Mucosa of descending colon (tissue), 3 donors: ENCODE measurements at regions not wholly inside any gene's neighbourhood (a gene's known extent, or its start where the extent isn't known, plus 50 kb on each side); places are given as distances from the start of the nearest gene placed in this dataset.
"Not testable (repeated sequence)": the region's sequence is repeated elsewhere in the genome, so short reads cannot be mapped to it uniquely, and the experiment has no call there.

ENCODE experiments used
- ATAC-seq: fragments of 200-7000 bp; cut with Tn5 transposase; one replicate; pipeline ENCODE4 v1.9.1; 2020; ENCODE audit warnings: mild to moderate bottlenecking, moderate library complexity
- DNase-seq, 3 donors: peaks; one replicate each; pipeline ENCODE4 v3.0.0-alpha.2; 2020
- H3K36me3 ChIP-seq: fragments of 200-600 bp; one replicate; pipeline ENCODE4 v1.8.0; 2021; ENCODE audit warnings: low read depth, mild to moderate bottlenecking
- H3K4me1 ChIP-seq: fragments of 200-600 bp; one replicate; pipeline ENCODE4 v1.8.0; 2021; ENCODE audit warnings: low read depth, mild to moderate bottlenecking
- H3K4me3 ChIP-seq: fragments of 200-600 bp; one replicate; pipeline ENCODE4 v1.8.0; 2021; ENCODE audit warnings: mild to moderate bottlenecking
- H3K9me3 ChIP-seq: fragments of 200-600 bp; one replicate; pipeline ENCODE4 v1.8.0; 2021; ENCODE audit warnings: mild to moderate bottlenecking
- intact Hi-C, 2 donors: fragments of 100-400 bp; cut with DNase I in 1 of 2; cut with micrococcal nuclease in 1 of 2; formaldehyde crosslinking; loops; one replicate each; pipeline versions ENCODE4 v1.11.0 to v1.11.1; 2022; cut with DNase I, micrococcal nuclease
- TF ChIP-seq, protein P1 (sequence below): fragments of 200-600 bp; IDR thresholded peaks from one replicate; pipeline ENCODE4 v1.8.0; 2022; ENCODE audit warnings: antibody characterized with exemption, mild to moderate bottlenecking
- donor health status: DM: no; HTN: no; CAD: no; lungs with moderate emphysema.
- donor health status: DM: no; HTN: no; CAD: no.
- donor health status: DM: no; HTN: yes; CAD: no.

DNA sequence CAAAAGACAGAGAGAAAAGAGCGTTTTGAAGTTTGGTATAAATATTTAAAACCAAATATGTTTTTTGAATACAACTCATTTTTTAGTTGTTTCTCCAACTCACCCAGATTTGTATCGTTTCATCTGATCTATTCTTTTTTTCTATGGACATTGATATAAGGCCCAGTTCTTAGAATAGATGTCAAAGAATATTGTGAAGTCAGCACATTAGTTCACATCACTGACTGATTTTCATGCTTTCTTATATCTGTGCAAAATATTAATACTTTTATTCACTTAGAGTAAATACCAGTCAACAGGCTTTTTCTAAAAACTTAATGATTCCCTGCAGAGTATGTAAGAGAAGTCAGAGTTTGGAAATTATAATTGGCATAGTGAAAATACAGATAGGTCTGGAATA is 254.4 kb upstream of the PTPRD start:
- Histone ChIP-seq H3K9me3 (peaks cover 22% of the 10 kb centered on the region), H3K4me3 (no peak overlapping the region), H3K36me3 (no peaks in the 10 kb centered on the region), H3K4me1 (no peaks in the 10 kb centered on the region)
- intact Hi-C loops = no loop called here
- TF ChIP-seq, protein P1, sequence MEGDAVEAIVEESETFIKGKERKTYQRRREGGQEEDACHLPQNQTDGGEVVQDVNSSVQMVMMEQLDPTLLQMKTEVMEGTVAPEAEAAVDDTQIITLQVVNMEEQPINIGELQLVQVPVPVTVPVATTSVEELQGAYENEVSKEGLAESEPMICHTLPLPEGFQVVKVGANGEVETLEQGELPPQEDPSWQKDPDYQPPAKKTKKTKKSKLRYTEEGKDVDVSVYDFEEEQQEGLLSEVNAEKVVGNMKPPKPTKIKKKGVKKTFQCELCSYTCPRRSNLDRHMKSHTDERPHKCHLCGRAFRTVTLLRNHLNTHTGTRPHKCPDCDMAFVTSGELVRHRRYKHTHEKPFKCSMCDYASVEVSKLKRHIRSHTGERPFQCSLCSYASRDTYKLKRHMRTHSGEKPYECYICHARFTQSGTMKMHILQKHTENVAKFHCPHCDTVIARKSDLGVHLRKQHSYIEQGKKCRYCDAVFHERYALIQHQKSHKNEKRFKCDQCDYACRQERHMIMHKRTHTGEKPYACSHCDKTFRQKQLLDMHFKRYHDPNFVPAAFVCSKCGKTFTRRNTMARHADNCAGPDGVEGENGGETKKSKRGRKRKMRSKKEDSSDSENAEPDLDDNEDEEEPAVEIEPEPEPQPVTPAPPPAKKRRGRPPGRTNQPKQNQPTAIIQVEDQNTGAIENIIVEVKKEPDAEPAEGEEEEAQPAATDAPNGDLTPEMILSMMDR = no peak
- DNase-seq (no peak), ATAC-seq (no peak)

DNA sequence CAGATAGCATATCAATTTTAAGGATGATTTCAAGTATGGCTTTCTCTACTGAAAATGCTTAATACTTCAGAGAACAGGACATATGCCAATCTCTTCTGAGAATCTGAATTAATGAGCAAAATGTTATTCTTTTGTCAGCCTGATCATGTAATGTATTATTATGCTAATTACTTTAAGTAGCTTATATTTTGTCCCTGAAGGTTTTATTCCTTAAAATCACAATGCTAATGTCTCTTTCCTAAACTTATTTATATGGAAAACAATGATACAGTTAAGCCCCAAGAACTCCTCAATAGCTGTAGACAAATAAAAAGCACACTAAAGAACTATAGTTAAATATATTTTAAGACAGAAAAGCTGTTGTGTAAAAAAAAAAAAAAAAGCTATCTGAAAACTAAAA is 256.9 kb upstream of the PTPRD start:
- TF ChIP-seq, protein P1 = no peak
- DNase-seq (no peak), ATAC-seq (no peak)
- H3K4me1 ChIP-seq = no peaks in the 10 kb centered on the region
- H3K36me3 ChIP-seq = no peaks in the 10 kb centered on the region
- H3K9me3 ChIP-seq = peaks cover 25% of the 10 kb centered on the region
- intact Hi-C loops = no loop called here
- H3K4me3 ChIP-seq = no peak overlapping the region

DNA sequence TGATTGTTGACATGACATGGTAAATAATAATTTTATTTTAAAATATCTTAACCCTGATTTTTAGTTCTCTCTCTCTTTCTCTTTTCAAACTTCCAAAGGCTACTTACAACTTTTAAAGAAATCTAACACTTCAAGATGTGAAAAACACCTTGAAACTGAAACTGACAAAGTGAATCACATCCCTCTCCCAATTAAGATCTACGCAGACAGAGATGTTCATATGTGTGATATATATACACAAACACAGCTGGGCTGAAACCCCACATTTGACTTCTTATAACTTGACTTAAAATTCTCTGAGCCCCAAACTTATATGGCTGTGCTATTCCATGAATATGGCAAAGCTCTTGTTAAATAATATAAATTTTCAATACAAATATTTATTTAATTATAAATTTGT is 261.2 kb upstream of the PTPRD start:
- H3K4me3 ChIP-seq = no peak overlapping the region
- H3K9me3 ChIP-seq = peaks cover 24% of the 10 kb centered on the region
- TF ChIP-seq, protein P1 = no peak
- intact Hi-C loops = no loop called here
- H3K4me1 ChIP-seq = no peaks in the 10 kb centered on the region
- ATAC-seq (no peak), DNase-seq (no peak)
- no peaks in the 10 kb centered on the region for H3K36me3 ChIP-seq

DNA sequence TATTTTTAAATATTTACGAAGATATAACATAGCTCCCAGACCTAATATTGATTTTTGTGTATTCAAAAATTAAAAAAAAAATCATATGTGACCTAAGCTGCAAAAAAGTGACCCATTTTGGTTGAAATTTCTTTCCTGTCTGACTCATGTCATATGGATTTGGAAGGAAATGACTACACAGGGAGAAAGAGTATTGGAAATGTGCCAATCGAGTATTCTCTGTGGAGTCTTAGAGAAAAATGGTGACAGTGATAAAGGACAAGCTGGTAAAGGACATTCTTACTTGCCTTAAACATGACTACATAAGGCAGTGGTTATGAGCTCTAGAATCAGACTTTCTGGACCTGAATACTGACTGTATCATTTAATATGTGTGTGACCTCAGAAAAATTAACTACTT is 262.9 kb upstream of the PTPRD start:
- H3K4me1 ChIP-seq = no peaks in the 10 kb centered on the region
- no peaks in the 10 kb centered on the region for H3K36me3 ChIP-seq
- intact Hi-C loops = no loop called here
- DNase-seq = no peak
- no peak overlapping the region for H3K4me3 ChIP-seq
- peaks cover 28% of the 10 kb centered on the region for H3K9me3 ChIP-seq
- ATAC-seq = no peak
- TF ChIP-seq, protein P1 = no peak

DNA sequence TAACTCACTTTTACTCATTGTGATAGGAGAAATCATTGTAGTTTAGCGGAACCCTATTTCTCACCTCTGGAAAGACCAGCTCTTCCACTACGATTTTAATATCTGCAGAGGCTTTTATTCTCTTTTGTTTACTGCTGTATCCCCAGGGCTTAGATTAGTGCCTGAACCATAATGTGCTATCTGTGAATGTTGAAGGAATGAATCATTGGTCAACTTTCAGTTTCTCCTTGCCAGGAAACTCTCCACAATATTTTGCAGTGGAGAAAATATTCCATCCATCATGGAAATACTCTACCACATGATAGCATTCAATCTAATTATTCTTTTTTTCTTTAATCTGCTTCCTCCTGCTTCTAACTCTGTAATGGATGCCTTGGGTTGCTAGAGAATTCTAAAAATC is 263.5 kb upstream of the PTPRD start:
- intact Hi-C loops = no loop called here
- TF ChIP-seq, protein P1 = no peak
- H3K36me3 ChIP-seq = no peaks in the 10 kb centered on the region
- H3K9me3 ChIP-seq = peaks cover 24% of the 10 kb centered on the region
- H3K4me1 ChIP-seq = no peaks in the 10 kb centered on the region
- no peak for ATAC-seq
- no peak for DNase-seq
- no peak overlapping the region for H3K4me3 ChIP-seq

DNA sequence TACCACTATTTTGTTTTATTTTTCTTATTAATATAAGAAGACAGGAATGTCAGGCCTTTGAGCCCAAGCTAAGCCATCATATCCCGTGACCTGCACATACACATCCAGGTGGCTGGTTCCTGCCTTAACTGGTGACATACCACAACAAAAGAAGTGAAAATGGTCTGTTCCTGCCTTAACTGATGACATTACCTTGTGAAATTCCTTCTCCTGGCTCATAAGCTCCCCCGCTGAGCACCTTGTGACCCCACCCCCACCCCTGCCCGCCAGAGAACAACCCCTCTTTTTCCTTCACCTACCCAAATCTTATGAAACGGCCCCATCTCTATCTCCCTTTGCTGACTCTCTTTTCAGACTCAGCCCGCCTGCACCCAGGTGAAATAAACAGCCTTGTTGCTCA is 277.5 kb upstream of the PTPRD start:
- H3K36me3 ChIP-seq, H3K4me3 ChIP-seq, H3K4me1 ChIP-seq, DNase-seq, ATAC-seq, intact Hi-C loops: not testable (repeated sequence)
- H3K9me3 ChIP-seq = peaks cover 47% of the 10 kb centered on the region
